ENCODE measurements at regions not wholly inside any gene's neighbourhood (a gene's known extent, or its start where the extent isn't known, plus 50 kb on each side); places are given as distances from the start of the nearest gene placed in this dataset.

GRCh38 chr10:81002382-81002781 is 464.7 kb downstream of the SH2D4B start:
- TF ChIP-seq CTCF (conservative IDR thresholded peaks at IDR 0.05): no peak
- no peak for TF ChIP-seq EZH2 (IDR thresholded peaks at IDR 0.05; ENCODE audit: low read depth)
- H3K79me2 ChIP-seq (ENCODE audit: low read depth): no peaks in the 10 kb centered on the region
- DNase-seq: no peak
- H3F3A ChIP-seq (ENCODE audit: insufficient read depth, low read depth): no peaks in the 10 kb centered on the region
- H3K9me2 ChIP-seq (ENCODE audit: insufficient read depth): no peaks in the 10 kb centered on the region
- no peaks in the 10 kb centered on the region for H3K27me3 ChIP-seq (ENCODE audit: insufficient read depth, low read depth)
- no peaks in the 10 kb centered on the region for H3K4me1 ChIP-seq (replicated peaks; ENCODE audit: insufficient read depth)
- H3K36me3 ChIP-seq (ENCODE audit: low read depth): no peaks in the 10 kb centered on the region
- ChIA-PET POLR2A (ENCODE audit: unreplicated experiment) (no interaction called here), CTCF (interaction anchor here (0.7 kb wide), 1 partner anchor 312 kb away, joined by 3 read pairs; no protein-coding TSS in a partner anchor)
- H3K4me2 ChIP-seq: no peak overlapping the region
- intact Hi-C loops (cut with micrococcal nuclease; ENCODE audit: unreplicated experiment): no loop called here
- no peak overlapping the region for H2AFZ ChIP-seq
- H3K9me3 ChIP-seq (ENCODE audit: insufficient read depth, low read depth): no peaks in the 10 kb centered on the region
- no peak overlapping the region for H3K27ac ChIP-seq
- no peak overlapping the region for H3K4me3 ChIP-seq
- H4K20me1 ChIP-seq (ENCODE audit: insufficient read depth): no peaks in the 10 kb centered on the region
- BruUV-seq (replicated peaks): no TSS peak

DNA sequence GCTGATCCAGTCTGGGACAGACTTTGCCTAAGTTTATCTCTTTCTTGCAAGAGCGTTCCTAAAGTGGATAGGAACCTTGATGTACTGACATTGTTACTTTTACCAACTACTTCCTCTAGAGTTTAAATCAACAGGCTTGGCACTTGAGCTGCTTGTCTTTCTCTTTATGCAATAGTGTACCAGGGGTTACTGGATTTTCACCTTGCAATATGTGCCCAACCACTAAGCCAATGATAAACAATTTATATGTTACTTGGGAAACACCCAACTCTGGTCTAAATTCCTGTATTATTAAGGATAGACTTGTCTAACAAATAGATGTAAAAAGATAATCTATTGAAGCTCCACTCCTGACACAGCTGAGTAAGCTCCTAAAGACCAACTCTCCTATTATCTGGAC is 470.2 kb downstream of the SH2D4B start:
- H3K9me2 ChIP-seq (ENCODE audit: insufficient read depth): no peaks in the 10 kb centered on the region
- no peaks in the 10 kb centered on the region for H3K79me2 ChIP-seq (ENCODE audit: low read depth)
- ChIA-PET POLR2A (ENCODE audit: unreplicated experiment) (no interaction called here), CTCF (no interaction called here)
- no peaks in the 10 kb centered on the region; the same call in 1 of the 2 replicates for H3K27me3 ChIP-seq (ENCODE audit: insufficient read depth, low read depth)
- H3K36me3 ChIP-seq (ENCODE audit: low read depth): no peaks in the 10 kb centered on the region
- H4K20me1 ChIP-seq (ENCODE audit: insufficient read depth): no peaks in the 10 kb centered on the region
- no peaks in the 10 kb centered on the region for H3K4me1 ChIP-seq (replicated peaks; ENCODE audit: insufficient read depth)
- intact Hi-C loops (cut with micrococcal nuclease; ENCODE audit: unreplicated experiment): no loop called here
- no TSS peak for BruUV-seq (replicated peaks)
- TF ChIP-seq EZH2 (IDR thresholded peaks at IDR 0.05; ENCODE audit: low read depth) (no peak), CTCF (conservative IDR thresholded peaks at IDR 0.05) (no peak)
- H3K9me3 ChIP-seq (ENCODE audit: insufficient read depth, low read depth): no peaks in the 10 kb centered on the region
- DNase-seq: no peak
- H3F3A ChIP-seq (ENCODE audit: insufficient read depth, low read depth): no peaks in the 10 kb centered on the region
- H2AFZ ChIP-seq: no peak overlapping the region
- H3K4me3 ChIP-seq: no peak overlapping the region
- H3K27ac ChIP-seq: no peak overlapping the region
- no peak overlapping the region for H3K4me2 ChIP-seq

GRCh38 chr10:81008726-81009125 is 471.0 kb downstream of the SH2D4B start:
- H3F3A ChIP-seq (ENCODE audit: insufficient read depth, low read depth): no peaks in the 10 kb centered on the region
- intact Hi-C loops (cut with micrococcal nuclease; ENCODE audit: unreplicated experiment): no loop called here
- H2AFZ ChIP-seq: no peak overlapping the region
- POLR2A ChIA-PET (ENCODE audit: unreplicated experiment): no interaction called here
- no peak overlapping the region for H3K4me3 ChIP-seq
- H3K27me3 ChIP-seq (ENCODE audit: insufficient read depth, low read depth): no peaks in the 10 kb centered on the region; the same call in 1 of the 2 replicates
- no peak overlapping the region for H3K4me2 ChIP-seq
- no peak overlapping the region for H3K27ac ChIP-seq
- no TSS peak for BruUV-seq (replicated peaks)
- TF ChIP-seq CTCF (conservative IDR thresholded peaks at IDR 0.05) (no peak), EZH2 (IDR thresholded peaks at IDR 0.05; ENCODE audit: low read depth) (no peak)
- no peaks in the 10 kb centered on the region for H3K4me1 ChIP-seq (replicated peaks; ENCODE audit: insufficient read depth)
- H3K9me2 ChIP-seq (ENCODE audit: insufficient read depth): no peaks in the 10 kb centered on the region
- CTCF ChIA-PET: no interaction called here
- H3K36me3 ChIP-seq (ENCODE audit: low read depth): no peaks in the 10 kb centered on the region
- no peaks in the 10 kb centered on the region for H4K20me1 ChIP-seq (ENCODE audit: insufficient read depth)
- no peak for DNase-seq
- no peaks in the 10 kb centered on the region for H3K79me2 ChIP-seq (ENCODE audit: low read depth)
- no peaks in the 10 kb centered on the region for H3K9me3 ChIP-seq (ENCODE audit: insufficient read depth, low read depth)
